GM19239 (cell line): ENCODE measurements at regions not wholly inside any gene's neighbourhood (a gene's known extent, or its start where the extent isn't known, plus 50 kb on each side); places are given as distances from the start of the nearest gene placed in this dataset.

ENCODE experiments used
- DNase-seq: peaks from one replicate; pipeline ENCODE4 v3.0.0; 2011; ENCODE audit warnings: low spot score; ENCODE audit not compliant: insufficient read length
- FAIRE-seq: peaks from 2 replicates; lab custom pipeline; 2011; peaks lifted over from hg19 to GRCh38; lab: Jason Lieb, UNC

DNA sequence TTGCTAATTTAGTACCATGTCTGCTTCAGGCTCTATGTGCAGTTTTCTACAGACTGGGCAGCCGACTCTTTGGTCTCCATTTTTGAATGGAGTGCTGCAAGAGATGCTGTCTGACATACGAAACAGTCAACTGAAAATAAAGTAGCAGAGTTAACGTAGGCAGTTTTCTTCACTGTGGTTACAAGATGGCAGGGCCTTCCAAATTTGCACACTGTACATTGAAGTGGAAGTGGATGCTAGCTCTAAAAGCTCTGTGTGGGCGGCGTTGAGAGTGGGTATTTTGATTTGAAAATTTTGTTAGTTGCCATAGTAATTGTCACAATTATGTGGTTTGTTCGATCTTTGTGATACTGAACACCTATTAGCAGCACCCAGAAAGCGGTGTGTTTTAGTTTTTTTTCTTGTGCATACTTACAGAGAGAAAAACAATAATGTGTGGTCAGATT lies 154.9 kb upstream of the ATP2B1 start:
- FAIRE-seq (no peak), DNase-seq (peak; percentile 6)

DNA sequence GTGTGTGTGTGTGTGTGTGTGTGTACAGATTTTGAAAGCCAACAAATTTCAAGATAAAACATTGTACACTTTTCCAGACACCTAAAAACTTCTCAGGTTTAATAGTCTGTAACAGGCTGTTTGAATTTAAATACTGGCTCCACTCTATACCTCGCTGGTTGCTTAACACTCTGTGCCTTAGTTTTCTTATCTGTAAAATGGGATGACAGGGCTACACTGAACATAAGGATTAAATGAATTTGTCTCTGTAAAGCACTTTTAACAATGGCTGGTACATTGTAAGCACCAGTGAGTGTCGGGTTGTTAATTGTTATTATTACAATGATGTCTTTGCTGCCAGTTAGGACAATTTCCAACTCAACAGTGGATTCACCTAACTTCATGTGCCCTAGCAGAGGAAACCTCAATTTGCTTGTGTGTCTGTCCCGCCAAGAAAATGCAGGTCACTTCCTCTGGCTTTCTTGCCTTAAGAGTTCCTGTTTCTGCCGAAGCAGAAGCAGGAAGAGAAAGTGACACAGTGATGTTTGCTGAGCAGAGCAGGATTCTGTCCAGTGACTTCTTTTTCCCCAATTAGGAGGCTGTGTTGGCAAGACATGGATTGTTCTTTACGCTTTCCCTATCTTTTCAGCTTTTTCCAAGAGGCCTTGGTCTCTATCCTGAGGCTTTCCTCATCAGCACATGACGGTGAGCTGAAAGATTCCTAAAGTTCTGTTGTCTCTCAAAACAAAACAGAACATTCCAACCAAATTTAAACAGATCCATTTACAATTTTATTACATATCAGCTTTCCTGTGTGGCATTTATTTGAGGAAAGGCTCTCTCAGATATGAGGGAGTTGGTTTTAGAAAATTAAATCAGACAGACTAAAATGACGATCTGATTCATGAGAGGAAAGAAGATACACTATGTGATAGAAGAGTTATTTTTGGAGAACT lies 154.1 kb upstream of the ATP2B1 start:
- DNase-seq (peak; percentile 36), FAIRE-seq (peak; percentile 97)

DNA sequence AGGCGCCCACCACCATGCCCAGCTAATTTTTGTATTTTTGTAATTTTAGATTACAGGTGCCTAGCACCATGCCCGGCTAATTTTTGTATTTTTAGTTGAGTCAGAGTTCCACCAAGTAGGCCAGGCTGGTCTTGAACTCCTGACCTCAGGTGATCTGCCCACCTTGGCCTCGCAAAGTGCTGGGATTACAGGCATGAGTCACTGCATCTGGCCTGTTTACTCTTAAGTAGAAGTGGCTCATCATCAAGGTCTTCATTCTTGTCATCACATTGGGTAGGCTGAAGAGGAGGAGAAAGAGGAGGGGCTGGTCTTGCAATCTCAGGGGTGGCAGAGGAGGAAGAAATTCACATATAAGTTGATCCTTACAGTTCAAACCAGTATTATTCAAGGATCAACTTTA lies 152.4 kb upstream of the ATP2B1 start:
- DNase-seq (no peak), FAIRE-seq (no peak)

DNA sequence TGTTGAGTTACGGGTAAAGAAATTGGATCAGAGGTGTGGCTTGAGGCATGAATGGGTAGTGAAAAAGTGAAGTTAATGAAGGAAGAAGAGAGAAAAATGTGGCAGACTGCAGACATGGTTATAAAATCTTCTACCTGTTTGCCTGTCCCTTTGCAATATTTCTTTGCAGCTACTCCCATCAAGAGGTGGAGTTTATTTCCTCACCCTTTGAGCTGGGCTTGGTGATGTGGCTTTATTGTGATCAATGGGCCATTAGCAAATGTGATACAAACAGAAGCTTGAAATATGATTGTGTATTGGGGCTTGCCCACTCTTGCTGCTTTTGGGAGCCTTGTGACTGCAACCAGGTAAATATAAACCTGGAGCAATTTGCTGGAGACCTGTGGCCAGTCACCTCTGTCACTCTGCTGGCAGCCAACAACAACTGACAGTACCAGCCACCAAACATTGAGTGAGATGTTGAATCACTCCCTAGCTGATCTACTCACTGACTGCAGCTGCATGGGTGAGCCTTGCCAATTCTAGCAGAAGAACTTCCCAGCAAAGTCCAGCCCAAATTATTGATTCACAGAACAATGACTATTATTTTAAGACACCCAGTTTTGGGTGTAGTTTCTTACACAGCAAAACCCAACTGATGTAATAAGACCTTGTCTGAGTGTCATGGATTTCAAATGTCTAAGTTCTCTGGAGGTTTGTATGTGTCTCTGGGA lies 151.0 kb upstream of the ATP2B1 start:
- FAIRE-seq (no peak), DNase-seq (no peak)

DNA sequence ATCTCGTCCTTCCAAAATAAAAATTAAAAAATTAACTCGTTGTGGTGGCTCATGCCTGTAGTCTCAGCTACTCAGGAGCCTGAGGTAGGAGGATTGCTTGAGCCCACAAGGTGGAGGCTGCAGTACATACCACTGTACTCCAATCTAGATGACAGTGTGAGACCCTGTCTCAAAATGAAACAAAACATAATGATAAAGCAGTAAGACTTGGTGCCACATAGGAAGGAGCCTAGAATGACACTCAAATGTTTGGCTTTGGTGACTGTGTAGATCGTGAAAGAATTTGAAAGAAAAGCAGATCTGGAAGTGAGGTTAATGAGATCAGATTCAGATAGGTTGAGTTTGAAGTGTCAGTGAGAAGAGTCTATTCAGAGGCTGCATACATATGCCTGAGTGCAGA lies 150.1 kb upstream of the ATP2B1 start:
- FAIRE-seq: no peak
- DNase-seq: no peak

DNA sequence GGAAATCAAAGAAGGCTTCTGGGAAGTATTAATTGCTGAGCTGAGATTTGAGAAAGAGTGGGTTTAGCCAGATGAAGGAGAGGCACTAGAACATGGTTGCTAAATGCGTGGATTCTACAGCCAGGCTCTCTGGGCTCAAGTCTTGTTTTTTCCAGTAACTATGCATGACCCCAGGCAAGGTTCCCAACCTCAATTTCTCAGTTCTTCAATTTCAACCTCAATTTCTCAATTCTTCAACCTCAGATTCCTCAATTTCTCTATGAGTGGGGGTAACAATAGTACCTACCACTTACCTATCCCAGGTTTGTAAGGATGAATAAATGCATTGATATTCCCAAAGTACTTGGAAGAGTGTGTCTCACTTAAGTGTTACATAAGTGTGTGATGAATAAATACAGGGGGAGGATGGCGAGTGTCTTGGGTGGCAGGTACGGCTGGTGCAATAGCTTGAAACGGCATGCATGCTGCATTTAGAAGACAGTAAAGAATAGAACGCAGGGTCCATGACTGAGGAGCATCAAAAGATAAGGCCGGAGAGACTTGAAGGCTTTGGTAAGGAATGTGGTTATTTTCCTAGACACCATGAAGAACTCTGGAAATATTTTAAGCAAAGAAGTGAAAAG lies 149.1 kb upstream of the ATP2B1 start:
- DNase-seq: no peak
- FAIRE-seq: peak; percentile 85

DNA sequence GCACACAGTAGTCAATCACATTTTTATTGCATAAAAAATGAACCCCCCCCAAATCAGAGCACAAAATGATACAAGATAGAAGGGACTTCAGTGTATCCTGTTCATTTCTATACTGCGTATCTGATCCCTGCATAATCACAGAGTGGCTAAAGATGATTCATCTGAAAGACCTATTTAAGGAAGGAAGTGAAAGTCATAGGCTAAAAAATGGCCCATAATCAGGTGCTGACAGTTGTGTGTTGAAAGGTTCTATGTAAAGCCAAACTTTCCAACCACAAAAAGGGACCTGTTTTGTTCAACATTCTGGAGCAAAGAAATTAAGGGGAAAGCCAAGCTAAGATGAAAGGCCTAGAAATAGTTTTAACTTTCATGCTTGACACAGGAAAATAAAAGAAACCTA lies 147.8 kb upstream of the ATP2B1 start:
- DNase-seq: peak; percentile 9
- peak; percentile 90 for FAIRE-seq

DNA sequence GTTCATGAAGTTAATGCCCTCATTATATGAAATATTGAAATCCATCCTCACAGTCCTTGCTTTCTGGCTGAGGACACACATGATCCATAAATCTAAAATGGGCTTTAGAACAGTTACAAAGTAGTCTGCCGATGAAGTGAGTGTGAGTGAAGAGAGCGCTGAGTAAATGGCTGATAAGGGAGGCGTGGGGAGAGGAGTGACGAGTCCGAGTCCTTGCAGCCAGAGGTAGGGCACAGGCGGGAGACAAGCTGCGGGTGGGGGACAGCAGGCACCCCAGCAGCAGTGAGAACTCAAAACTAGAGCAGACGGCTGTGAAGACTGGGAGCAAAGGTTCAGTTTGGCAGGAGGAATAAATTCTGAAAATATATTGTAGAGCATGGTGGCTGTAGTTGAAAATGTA lies 140.1 kb upstream of the ATP2B1 start:
- FAIRE-seq: no peak
- DNase-seq: no peak

DNA sequence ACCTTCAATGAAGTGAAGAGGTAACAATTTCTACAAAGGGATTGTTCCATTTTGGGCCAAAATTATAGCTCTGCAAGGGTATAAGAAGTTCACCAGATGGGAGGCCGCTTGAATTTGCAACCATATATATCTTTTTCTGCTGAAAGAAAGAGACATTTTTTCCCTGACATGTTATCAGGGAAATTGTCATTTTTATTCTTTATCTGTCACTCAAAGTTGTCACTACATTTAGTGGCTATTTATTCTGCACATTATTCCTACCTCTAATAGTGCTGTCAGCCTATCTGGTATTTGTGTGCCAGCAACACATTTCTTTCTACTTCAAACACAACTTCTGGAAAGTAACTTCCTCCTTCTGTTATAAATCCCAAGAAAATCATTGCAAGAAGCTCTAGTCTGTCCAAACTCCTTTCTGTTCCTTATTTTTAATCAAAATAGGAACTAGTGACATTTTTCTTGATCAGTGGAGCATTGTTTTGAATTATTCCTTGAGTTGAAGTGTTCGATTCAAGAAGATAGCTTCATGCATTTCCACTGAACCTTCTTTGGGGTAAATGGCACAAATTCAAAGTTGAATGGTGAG lies 137.9 kb upstream of the ATP2B1 start:
- FAIRE-seq: no peak

DNA sequence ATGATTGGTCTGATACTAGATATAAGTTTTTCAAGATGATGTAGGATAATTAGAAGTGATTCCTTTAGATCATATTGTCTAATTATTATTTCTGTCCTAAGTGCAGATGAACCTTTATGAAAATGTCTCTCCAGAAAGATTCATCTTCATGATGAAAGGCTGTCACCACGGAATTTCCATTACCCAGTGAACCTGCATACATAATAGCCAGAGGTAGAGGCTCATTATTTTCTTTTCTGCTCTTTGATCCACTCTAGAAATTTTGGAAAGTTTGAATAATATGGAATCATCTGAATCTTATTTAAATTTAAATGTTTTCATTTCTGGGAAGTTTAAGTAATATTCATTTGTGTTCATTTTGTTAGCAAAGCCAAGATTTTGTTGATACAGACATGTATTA lies 137.1 kb upstream of the ATP2B1 start:
- no peak for DNase-seq
- no peak for FAIRE-seq

More for the DNA sequence above, 137.9 kb upstream of the ATP2B1 start:
- no peak for DNase-seq

DNA sequence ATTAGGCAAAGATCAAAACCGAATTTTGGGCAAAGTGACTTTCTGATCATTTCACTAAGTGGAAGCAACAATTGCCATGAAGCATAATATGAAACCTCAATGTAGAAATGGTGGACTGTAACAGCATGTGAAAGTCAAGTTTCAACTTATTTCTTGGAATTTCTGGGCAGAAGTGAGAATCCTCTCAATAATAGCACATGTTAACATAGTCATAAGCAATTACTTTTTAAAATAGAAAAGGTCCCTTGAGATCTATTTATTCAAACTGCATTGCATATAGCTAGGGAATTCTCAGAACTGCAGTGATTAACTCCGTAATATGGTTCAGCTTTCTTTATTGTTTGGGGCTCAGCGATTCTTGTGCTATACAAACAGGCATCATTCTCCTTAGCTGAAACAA lies 136.7 kb upstream of the ATP2B1 start:
- DNase-seq (no peak), FAIRE-seq (no peak)

DNA sequence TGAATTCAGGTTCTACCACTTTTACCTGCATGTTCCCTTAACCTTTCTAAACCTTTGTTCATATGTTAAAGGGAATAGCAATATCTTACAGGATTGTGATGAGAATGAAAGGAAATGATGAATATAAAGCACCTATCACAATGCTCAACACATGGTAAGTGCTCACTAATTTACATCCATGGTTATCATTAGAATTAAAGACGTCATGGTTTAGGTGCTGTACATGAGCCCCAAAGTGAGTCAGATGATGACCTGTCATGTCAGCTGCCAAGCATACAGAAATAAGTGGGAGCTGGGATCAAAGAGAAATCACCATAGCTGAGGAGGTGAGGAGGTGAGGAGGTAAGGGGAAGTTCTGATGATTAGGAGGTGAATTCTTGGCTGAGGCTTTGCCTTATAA lies 135.9 kb upstream of the ATP2B1 start:
- no peak for FAIRE-seq
- no peak for DNase-seq

DNA sequence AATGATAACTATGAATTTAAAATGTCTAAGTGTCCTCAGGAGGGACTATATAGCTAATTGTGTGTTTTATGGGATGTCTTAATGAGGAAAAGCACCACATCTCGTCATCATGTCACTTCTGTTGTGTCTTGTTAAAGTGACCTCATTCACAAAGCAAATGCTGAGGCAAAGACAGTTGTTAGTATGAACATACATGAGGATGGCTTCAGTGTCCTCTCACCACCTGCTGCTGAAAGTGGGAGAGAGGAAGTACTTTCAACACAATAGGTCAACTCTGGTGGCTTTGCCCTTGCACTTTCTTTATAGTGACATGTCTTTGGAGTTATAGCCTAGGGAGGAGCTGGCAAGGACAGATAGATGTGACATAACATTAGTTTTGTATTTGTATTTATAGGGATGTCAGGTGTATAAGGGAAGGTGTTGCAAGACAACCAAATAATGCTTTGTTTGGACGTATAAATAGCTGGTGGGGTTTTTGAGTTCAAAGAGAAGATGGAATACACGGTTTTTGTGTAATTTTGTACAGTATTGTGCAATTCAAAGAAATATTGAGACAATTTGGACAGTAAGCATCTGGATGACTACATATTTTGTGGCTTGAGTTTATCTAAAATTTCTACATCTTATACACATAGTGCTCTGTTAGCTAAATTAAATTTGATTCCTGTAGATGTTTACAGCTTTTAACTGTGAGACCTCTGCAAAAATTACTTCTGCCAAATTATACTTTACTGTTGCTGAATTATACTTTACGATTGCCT lies 131.7 kb upstream of the ATP2B1 start:
- no peak for DNase-seq
- FAIRE-seq: no peak

DNA sequence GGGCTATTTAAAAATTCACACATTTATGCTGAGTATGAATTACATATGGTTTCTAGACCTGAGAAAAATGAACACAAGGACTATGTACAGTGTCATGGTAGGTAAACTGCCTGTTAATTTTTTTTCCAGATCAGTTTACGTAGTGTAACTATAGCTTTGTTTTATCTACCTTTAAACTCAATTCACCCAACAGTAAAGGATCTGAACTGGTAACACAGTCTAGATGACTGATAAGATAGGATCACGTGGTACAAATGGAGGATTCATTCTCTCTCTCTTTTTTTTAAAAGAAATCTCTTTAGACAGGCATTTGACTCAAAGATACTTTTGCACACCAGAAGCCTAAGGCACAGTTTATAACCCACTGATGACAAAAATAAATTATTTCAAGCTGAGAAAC lies 130.8 kb upstream of the ATP2B1 start:
- DNase-seq: no peak
- no peak for FAIRE-seq

DNA sequence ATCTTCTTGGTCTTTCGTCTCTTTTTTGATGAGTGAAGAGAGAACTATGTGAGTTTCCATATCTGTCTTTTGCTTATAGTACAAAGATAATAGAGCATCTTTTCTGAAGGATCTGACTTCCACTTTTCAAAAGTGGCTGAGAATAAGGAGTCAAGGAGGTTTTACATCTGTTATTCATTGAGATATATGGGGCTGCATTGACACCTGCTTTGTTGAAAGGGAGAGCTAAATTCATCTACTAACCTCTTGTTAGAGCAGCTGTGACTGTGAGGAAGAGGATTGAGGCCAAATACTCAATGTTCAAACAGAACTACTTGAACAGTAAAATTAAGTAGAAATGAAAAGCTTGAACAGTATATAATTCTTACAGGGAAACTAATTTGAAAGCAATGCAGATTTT lies 130.2 kb upstream of the ATP2B1 start:
- DNase-seq (no peak), FAIRE-seq (no peak)

DNA sequence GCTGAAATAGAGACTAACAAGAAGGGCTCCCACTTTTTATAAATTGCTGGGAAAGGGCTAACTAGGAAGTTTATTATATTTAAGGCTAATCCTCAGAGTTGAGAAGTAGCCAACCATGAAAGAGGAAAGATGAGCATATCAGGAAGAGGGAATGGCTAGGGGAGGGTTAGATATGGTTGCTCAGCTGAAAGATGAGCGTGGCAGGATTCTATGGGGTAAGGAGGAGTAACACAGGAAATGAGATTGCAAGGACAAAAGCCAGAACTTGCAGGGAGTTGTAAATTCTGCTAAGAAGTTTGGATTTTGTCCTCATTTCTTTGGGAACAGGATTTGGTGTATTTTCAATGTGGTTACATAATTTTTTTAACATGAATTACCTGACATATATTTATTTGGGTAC lies 127.4 kb upstream of the ATP2B1 start:
- FAIRE-seq (no peak), DNase-seq (no peak)

DNA sequence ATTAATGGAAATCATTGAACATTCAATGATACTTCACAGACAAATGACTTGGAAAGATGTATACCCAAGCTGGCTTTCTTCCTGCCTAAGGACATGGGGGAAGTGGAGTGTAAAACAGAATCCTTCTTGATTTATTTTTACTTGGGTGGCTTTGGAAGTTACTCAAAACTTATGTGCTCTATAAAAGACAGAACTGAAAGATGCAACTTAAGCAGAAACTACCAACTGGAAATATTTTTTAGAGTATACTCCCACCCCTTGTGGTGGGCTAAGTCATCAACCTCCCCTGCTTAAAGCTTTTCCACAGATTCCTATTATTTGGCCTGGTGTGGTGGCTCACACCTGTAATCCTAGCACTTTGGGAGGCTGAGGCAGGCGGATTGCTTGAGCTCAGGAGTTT lies 126.0 kb upstream of the ATP2B1 start:
- no peak for DNase-seq
- no peak for FAIRE-seq

DNA sequence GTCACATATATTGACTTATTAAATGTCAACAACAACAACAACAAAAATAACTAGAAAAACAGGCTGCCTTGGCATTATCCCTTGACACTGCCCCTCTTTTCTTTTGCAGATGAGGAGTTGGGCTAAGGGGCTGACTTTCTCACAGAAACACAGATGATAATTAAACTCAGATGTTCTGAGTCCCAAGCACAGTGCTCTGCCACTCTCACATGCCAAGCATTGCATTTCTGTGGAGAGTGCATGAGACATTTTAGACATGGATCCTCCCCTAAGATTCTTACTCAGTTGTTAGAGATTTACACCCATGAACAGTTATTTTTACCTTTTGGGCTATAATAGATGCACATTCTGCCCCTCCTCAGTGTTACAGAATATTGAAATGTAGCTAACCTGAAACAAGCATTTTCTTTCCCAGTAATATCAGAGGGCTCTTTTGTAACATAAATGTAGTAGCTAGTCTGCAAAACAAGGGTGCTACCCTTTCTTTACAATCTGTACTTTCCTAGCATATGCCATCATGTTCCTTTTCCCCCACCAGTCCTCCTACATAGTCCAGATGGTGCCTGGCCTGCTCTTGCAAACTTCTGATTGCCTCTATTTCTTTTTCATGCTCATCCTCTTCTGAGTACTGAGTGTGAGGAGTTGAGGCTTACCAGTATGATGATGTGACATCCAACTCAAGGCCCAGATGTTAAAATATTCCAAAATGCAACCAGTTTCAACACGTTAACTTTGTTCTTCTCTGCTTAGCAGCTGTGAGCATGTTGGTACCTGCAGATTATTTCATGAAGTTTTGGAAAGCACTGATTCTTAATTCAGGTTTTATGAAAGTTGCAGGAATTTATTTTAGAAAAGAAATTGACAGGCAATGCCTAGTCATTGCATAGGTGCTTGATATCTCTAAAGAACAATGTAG lies 125.0 kb upstream of the ATP2B1 start:
- no peak for DNase-seq
- no peak for FAIRE-seq

DNA sequence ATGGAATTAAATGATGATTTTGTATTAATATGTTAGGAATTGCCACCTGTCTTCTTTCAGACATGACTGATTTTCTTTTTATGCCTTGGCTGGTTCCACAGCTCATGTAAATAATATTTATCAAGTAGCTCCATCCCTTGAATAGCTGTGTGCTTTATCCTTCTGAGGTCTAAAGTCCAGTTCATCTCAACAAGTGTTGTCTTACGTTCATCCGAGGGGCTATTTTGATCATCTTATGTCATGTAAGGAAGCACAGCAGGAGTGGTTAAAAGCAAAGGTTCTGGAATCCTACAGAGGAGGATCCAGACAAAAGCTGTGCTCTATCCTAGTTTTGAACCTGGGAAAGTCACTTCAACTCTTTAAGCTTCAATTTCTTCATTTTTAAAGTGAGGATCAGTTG lies 123.7 kb upstream of the ATP2B1 start:
- no peak for FAIRE-seq

More for the DNA sequence above, 123.7 kb upstream of the ATP2B1 start:
- no peak for DNase-seq
